ENCODE measurements at regions not wholly inside any gene's neighbourhood (a gene's known extent, or its start where the extent isn't known, plus 50 kb on each side); places are given as distances from the start of the nearest gene placed in this dataset.
A peak's percentile ranks its signal among the peaks of the same experiment; 100 is the strongest.

GRCh38 chr6:134466771-134467525 lies 149.0 kb upstream of the SGK1 start:
- no peaks in the 10 kb centered on the region for H3K9me3 ChIP-seq
- H3K4me1 ChIP-seq (ENCODE audit: low read depth): no peaks in the 10 kb centered on the region
- DNase-seq (no peak), ATAC-seq (no peak)
- H3K36me3 ChIP-seq (ENCODE audit: low read depth): no peaks in the 10 kb centered on the region
- no peak for TF ChIP-seq CTCF (IDR thresholded peaks at IDR 0.05)
- intact Hi-C loops (cut with DNase I, micrococcal nuclease): no loop called here
- H3K4me3 ChIP-seq: no peak overlapping the region

- intact Hi-C loops (cut with DNase I, micrococcal nuclease): no loop called here
- DNase-seq: no peak
- ATAC-seq: peak; percentile 29
Measured at GRCh38 chr6:134464690-134465411, 146.9 kb upstream of the SGK1 start.

GRCh38 chr6:134458857-134459657 lies 141.1 kb upstream of the SGK1 start:
- intact Hi-C loops (cut with DNase I, micrococcal nuclease): no loop called here
- no peak for TF ChIP-seq CTCF (IDR thresholded peaks at IDR 0.05)
- H3K9me3 ChIP-seq: no peaks in the 10 kb centered on the region
- H3K36me3 ChIP-seq (ENCODE audit: low read depth): no peaks in the 10 kb centered on the region
- peak; percentile 25 for ATAC-seq
- no peaks in the 10 kb centered on the region for H3K4me1 ChIP-seq (ENCODE audit: low read depth)
- no peak for DNase-seq
- no peak overlapping the region for H3K4me3 ChIP-seq

More at GRCh38 chr6:134464690-134465411, 146.9 kb upstream of the SGK1 start:
- Histone ChIP-seq H3K9me3 (no peaks in the 10 kb centered on the region), H3K4me1 (ENCODE audit: low read depth) (no peaks in the 10 kb centered on the region), H3K4me3 (no peak overlapping the region), H3K36me3 (ENCODE audit: low read depth) (no peaks in the 10 kb centered on the region)
- no peak for TF ChIP-seq CTCF (IDR thresholded peaks at IDR 0.05)

DNA sequence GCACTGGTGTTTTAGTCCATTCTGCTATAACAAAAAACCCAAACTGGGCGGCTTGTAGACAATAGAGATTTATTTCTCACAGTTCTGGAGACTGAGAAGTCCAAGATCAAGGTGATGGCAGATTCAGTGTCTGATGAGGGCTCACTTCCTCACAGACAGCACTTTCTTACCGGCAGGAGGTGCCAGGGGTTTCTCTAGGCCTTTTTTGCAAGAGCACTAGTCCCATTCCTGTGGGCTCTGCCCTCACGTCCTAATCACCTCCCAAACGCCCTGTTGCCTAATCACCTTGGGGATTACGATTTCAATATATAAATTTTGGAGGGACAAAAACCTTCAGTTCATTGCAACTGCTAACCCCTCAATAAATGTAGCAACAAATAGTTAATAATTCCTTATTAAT lies 140.0 kb upstream of the SGK1 start:
- H3K4me3 ChIP-seq: no peak overlapping the region
- intact Hi-C loops (cut with DNase I, micrococcal nuclease): no loop called here
- no peak for TF ChIP-seq CTCF (IDR thresholded peaks at IDR 0.05)
- H3K9me3 ChIP-seq: no peaks in the 10 kb centered on the region
- no peak for ATAC-seq
- no peaks in the 10 kb centered on the region for H3K36me3 ChIP-seq (ENCODE audit: low read depth)
- no peaks in the 10 kb centered on the region for H3K4me1 ChIP-seq (ENCODE audit: low read depth)
- no peak for DNase-seq

- Histone ChIP-seq H3K9me3 (no peaks in the 10 kb centered on the region), H3K4me3 (no peak overlapping the region), H3K4me1 (ENCODE audit: low read depth) (no peaks in the 10 kb centered on the region), H3K36me3 (ENCODE audit: low read depth) (no peaks in the 10 kb centered on the region)
- DNase-seq (no peak), ATAC-seq (no peak)
- no peak for TF ChIP-seq CTCF (IDR thresholded peaks at IDR 0.05)
- intact Hi-C loops (cut with DNase I, micrococcal nuclease): no loop called here
Measured at GRCh38 chr6:134456226-134456625, 138.3 kb upstream of the SGK1 start.

Measured in mucosa of descending colon (tissue), 3 donors.